B cell (primary cell): ENCODE measurements at regions not wholly inside any gene's neighbourhood (a gene's known extent, or its start where the extent isn't known, plus 50 kb on each side); places are given as distances from the start of the nearest gene placed in this dataset.

Experiments
- EZH2 ChIP-seq: IDR thresholded peaks from 2 replicates; pipeline ENCODE4 v1.6.1; 2012; ENCODE audit warnings: borderline replicate concordance, low read depth, mild to moderate bottlenecking, moderate library complexity, low read length; ENCODE audit not compliant: insufficient read depth, poor library complexity, severe bottlenecking
- TF ChIP-seq, protein P1 (sequence below): fragments of 200-600 bp; IDR thresholded peaks from one replicate; pipeline ENCODE4 v1.8.0; 2022; ENCODE audit warnings: antibody characterized with exemption, mild to moderate bottlenecking

GRCh38 chr2:237025090-237025865 is 60.4 kb upstream of the COPS8 start:
- TF ChIP-seq, protein P1, sequence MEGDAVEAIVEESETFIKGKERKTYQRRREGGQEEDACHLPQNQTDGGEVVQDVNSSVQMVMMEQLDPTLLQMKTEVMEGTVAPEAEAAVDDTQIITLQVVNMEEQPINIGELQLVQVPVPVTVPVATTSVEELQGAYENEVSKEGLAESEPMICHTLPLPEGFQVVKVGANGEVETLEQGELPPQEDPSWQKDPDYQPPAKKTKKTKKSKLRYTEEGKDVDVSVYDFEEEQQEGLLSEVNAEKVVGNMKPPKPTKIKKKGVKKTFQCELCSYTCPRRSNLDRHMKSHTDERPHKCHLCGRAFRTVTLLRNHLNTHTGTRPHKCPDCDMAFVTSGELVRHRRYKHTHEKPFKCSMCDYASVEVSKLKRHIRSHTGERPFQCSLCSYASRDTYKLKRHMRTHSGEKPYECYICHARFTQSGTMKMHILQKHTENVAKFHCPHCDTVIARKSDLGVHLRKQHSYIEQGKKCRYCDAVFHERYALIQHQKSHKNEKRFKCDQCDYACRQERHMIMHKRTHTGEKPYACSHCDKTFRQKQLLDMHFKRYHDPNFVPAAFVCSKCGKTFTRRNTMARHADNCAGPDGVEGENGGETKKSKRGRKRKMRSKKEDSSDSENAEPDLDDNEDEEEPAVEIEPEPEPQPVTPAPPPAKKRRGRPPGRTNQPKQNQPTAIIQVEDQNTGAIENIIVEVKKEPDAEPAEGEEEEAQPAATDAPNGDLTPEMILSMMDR: no peak
- no peak for TF ChIP-seq EZH2
